OCI-LY1 (cell line): ENCODE measurements at regions not wholly inside any gene's neighbourhood (a gene's known extent, or its start where the extent isn't known, plus 50 kb on each side); places are given as distances from the start of the nearest gene placed in this dataset.
"Not testable (repeated sequence)": the region's sequence is repeated elsewhere in the genome, so short reads cannot be mapped to it uniquely, and the experiment has no call there.

Experiments
- H2AFZ ChIP-seq: fragments of 200-600 bp; sonication (generic), shearing (Covaris generic); 2 replicates; pipeline ENCODE4 v1.6.0; 2014; ENCODE audit warnings: antibody characterized with exemption, mild to moderate bottlenecking, low read length
- H3F3A ChIP-seq: fragments of 200-600 bp; sonication (generic), shearing (Covaris generic); 2 replicates; pipeline ENCODE4 v1.6.0; 2014; ENCODE audit warnings: mild to moderate bottlenecking, antibody characterized with exemption, low read length, moderate library complexity; ENCODE audit not compliant: insufficient read depth
- H3K27ac ChIP-seq: fragments of 200-600 bp; sonication (generic); 2 replicates; pipeline ENCODE4 v1.5.1; 2014; ENCODE audit warnings: low read length, mixed run types, mild to moderate bottlenecking, low read depth; ENCODE audit not compliant: poor library complexity, severe bottlenecking
- H3K27me3 ChIP-seq: fragments of 200-600 bp; sonication (generic); 2 replicates; pipeline ENCODE4 v1.6.0; 2014; ENCODE audit warnings: antibody characterized with exemption, mild to moderate bottlenecking, low read length, moderate library complexity; ENCODE audit not compliant: insufficient read depth
- H3K36me3 ChIP-seq: fragments of 200-600 bp; sonication (generic); 2 replicates; pipeline ENCODE4 v1.6.1; 2014; ENCODE audit warnings: mild to moderate bottlenecking, antibody characterized with exemption, low read length, moderate library complexity, mixed read lengths; ENCODE audit not compliant: insufficient read depth
- H3K4me1 ChIP-seq: fragments of 200-600 bp; sonication (generic); 2 replicates; pipeline ENCODE4 v1.5.1; 2014; ENCODE audit warnings: mild to moderate bottlenecking, low read length, moderate library complexity; ENCODE audit not compliant: insufficient read depth, severe bottlenecking
- H3K4me2 ChIP-seq: fragments of 200-600 bp; sonication (generic), shearing (Covaris generic); 2 replicates; pipeline ENCODE4 v1.6.1; 2014; ENCODE audit warnings: low read length
- H3K4me3 ChIP-seq: fragments of 200-600 bp; sonication (generic); 2 replicates; pipeline ENCODE4 v1.5.1; 2014; ENCODE audit warnings: low read length, low read depth, mild to moderate bottlenecking, mixed read lengths; ENCODE audit not compliant: poor library complexity, severe bottlenecking
- H3K79me2 ChIP-seq: fragments of 200-600 bp; shearing (Covaris generic); 2 replicates; pipeline ENCODE4 v1.6.1; 2016; ENCODE audit warnings: mixed run types, low read length, mixed read lengths; ENCODE audit not compliant: insufficient read depth
- H3K9ac ChIP-seq: fragments of 200-600 bp; sonication (generic), shearing (Covaris generic); 2 replicates; pipeline ENCODE4 v1.6.1; 2014; ENCODE audit warnings: mild to moderate bottlenecking, low read length, mixed read lengths
- H3K9me2 ChIP-seq: fragments of 200-600 bp; sonication (generic), shearing (Covaris generic); 2 replicates; pipeline ENCODE4 v1.6.1; 2014; ENCODE audit warnings: low read depth, mild to moderate bottlenecking, low read length, mixed read lengths
- H3K9me3 ChIP-seq: fragments of 200-600 bp; shearing (Covaris generic); 2 replicates; pipeline ENCODE4 v1.6.1; 2014; ENCODE audit warnings: low read length, mixed read lengths
- H4K20me1 ChIP-seq: fragments of 200-600 bp; sonication (generic), shearing (Covaris generic); 2 replicates; pipeline ENCODE4 v1.6.0; 2016; ENCODE audit warnings: mild to moderate bottlenecking, low read length; ENCODE audit not compliant: insufficient read depth
- CTCF ChIP-seq: fragments of 200-600 bp; sonication (generic), shearing (Covaris generic); IDR thresholded peaks from 2 replicates; pipeline ENCODE4 v1.5.1; 2017; ENCODE audit warnings: mild to moderate bottlenecking, antibody characterized with exemption, low read length, moderate library complexity, mixed read lengths
- EZH2 ChIP-seq: fragments of 200-600 bp; sonication (generic), shearing (Covaris generic); IDR thresholded peaks from 2 replicates; pipeline ENCODE4 v1.8.0; 2017; ENCODE audit warnings: borderline replicate concordance, mixed run types, mild to moderate bottlenecking, antibody characterized with exemption, low read length, moderate library complexity, mixed read lengths

DNA sequence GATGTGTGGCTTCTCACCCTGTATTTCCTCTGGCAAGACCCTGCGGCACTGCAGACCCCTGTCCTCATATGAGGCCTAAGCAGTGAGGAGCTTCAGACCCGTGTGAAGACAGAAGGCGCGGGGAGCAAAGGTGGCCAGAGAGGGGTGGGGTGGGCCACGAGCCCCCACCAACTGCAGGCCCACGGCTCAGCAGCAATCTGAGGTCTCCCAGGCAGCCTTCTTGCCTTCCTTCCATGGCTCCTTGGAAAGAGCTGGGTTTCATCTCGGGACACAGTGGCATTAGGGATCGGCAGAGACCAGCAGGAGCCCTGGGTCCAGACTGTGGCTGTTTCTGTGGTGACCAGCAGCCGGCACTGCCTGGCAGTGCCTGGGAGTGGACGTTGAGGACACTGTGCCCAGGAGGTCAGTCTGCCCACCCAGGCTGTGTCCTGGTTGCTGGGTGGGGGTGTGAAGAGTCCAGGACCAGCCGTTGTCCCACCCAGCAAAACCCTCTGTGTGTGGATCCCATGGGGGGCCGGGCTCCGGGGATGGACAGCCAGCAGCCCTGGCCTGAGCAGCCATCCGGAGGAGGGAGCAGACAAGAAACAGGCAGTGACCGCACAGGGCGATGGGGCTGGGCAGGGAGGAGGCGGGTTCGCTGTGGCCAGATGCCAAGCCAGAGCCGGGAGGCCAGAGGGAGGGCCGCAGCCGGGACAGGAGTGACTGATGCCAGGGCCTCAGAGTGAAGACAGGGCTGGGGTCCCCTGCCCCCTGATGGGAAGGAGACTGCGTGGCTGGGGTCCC is 73.8 kb downstream of the RRM2 start:
- H3K27me3 ChIP-seq = no peaks in the 10 kb centered on the region
- H3K9ac ChIP-seq = no peak overlapping the region
- no peaks in the 10 kb centered on the region for H3K9me2 ChIP-seq
- H3K4me3 ChIP-seq = no peak overlapping the region
- H3F3A ChIP-seq = no peaks in the 10 kb centered on the region
- peaks cover 4% of the 10 kb centered on the region for H3K4me1 ChIP-seq
- no peak for TF ChIP-seq CTCF
- TF ChIP-seq EZH2 = no peak
- no peaks in the 10 kb centered on the region for H3K9me3 ChIP-seq
- H3K4me2 ChIP-seq = no peak overlapping the region
- H3K79me2 ChIP-seq = no peaks in the 10 kb centered on the region
- H3K27ac ChIP-seq = no peak overlapping the region
- no peak overlapping the region for H2AFZ ChIP-seq
- H4K20me1 ChIP-seq = no peaks in the 10 kb centered on the region
- H3K36me3 ChIP-seq = no peaks in the 10 kb centered on the region

GRCh38 chr2:10196948-10197696 is 74.6 kb downstream of the RRM2 start:
- Histone ChIP-seq H3K9me3 (no peaks in the 10 kb centered on the region), H3K27ac (no peak overlapping the region), H3K9ac (no peak overlapping the region), H3K9me2 (no peaks in the 10 kb centered on the region), H2AFZ (no peak overlapping the region), H3K4me2 (no peak overlapping the region), H4K20me1 (no peaks in the 10 kb centered on the region), H3K4me1 (no peaks in the 10 kb centered on the region), H3K79me2 (no peaks in the 10 kb centered on the region), H3K27me3 (no peaks in the 10 kb centered on the region), H3K36me3 (no peaks in the 10 kb centered on the region), H3F3A (no peaks in the 10 kb centered on the region), H3K4me3 (no peak overlapping the region)
- TF ChIP-seq CTCF = no peak
- TF ChIP-seq EZH2 = no peak

DNA sequence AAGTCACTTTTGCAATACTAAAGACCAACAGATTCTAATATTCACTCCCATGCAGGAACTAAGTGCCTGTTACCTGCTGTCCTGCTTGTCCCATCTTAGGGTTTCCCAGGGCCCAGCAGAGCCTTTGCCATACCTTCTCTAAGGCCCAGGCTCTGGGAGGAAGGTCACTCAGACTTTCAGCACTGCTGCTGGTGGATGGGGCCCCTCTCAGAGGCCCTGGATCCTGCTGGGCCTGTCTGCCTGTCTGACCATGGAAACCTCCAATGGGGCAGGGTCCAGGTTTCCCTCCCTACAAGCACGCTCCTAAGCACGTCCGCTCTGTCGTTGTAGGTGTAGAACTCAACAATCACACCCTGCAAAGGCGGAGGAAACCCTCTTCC is 75.1 kb downstream of the RRM2 start:
- no peaks in the 10 kb centered on the region for H3K36me3 ChIP-seq
- no peak overlapping the region for H3K4me3 ChIP-seq
- no peaks in the 10 kb centered on the region for H3K9me2 ChIP-seq

GRCh38 chr2:10198482-10198881 is 75.9 kb downstream of the RRM2 start:
- not testable (repeated sequence) for H3F3A ChIP-seq, H4K20me1 ChIP-seq, H3K9me3 ChIP-seq, H3K4me1 ChIP-seq, H3K27ac ChIP-seq, H3K9ac ChIP-seq, H3K4me3 ChIP-seq, H3K9me2 ChIP-seq, H2AFZ ChIP-seq, H3K4me2 ChIP-seq, H3K79me2 ChIP-seq, H3K27me3 ChIP-seq, H3K36me3 ChIP-seq

More for the DNA sequence above, 75.1 kb downstream of the RRM2 start:
- Histone ChIP-seq H3K27me3 (no peaks in the 10 kb centered on the region), H2AFZ (no peak overlapping the region), H3K4me2 (no peak overlapping the region), H3K27ac (no peak overlapping the region), H3K4me1 (no peaks in the 10 kb centered on the region), H3K79me2 (no peaks in the 10 kb centered on the region), H3F3A (no peaks in the 10 kb centered on the region), H3K9ac (no peak overlapping the region), H3K9me3 (no peaks in the 10 kb centered on the region), H4K20me1 (no peaks in the 10 kb centered on the region)
- no peak for TF ChIP-seq CTCF
- no peak for TF ChIP-seq EZH2
